NCI-H510A treated with DMSO at 0.1 percent for 48 hours (cell line): ENCODE measurements at regions not wholly inside any gene's neighbourhood (a gene's known extent, or its start where the extent isn't known, plus 50 kb on each side); places are given as distances from the start of the nearest gene placed in this dataset.

Experiments
- DNase-seq: peaks from one replicate; lab custom pipeline; 2025; lab: John Stamatoyannopoulos, UW

GRCh38 chr5:2266641-2267240 lies 384.0 kb upstream of the IRX4 start:
- DNase-seq: no peak

DNA sequence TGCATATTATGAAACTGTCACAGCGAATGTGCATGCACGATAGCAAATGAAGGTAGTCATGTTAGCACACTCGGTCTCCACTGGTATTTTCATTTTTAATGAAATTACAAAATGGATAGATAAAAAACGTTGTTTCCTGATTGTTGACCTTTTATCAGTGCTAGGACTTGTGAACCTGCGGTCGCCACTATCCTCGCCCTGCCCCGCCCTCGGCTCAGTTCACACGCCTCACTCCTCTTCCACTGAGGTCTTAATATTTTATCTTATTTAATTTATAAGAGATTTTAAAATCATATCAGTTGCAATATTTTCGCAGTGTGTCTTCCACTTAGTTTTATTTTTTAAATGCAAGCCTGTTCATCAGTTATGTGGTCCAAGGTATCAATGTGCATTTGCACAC lies 382.6 kb upstream of the IRX4 start:
- DNase-seq: no peak

DNA sequence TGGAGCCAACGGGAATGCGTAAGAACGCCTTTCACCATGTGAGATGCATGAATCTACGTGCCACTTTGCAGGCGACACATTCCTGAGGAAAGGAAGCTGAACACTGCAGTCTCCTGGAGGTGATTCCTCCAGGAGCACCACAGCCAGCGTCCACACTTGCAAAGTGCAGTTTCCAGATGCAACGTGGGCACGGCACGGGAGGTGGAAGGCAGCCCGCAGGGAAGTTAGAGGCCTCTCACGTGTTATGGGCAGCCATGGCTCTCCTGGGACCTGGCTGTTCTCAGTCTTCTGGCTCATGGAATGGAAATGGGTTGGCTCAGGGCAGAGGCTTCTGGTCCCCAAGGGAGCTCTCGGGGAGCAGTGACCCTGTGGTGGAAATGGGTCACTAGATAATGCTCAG lies 381.0 kb upstream of the IRX4 start:
- DNase-seq: no peak

- no peak for DNase-seq
Measured at GRCh38 chr5:2262620-2263019, 379.9 kb upstream of the IRX4 start.

DNA sequence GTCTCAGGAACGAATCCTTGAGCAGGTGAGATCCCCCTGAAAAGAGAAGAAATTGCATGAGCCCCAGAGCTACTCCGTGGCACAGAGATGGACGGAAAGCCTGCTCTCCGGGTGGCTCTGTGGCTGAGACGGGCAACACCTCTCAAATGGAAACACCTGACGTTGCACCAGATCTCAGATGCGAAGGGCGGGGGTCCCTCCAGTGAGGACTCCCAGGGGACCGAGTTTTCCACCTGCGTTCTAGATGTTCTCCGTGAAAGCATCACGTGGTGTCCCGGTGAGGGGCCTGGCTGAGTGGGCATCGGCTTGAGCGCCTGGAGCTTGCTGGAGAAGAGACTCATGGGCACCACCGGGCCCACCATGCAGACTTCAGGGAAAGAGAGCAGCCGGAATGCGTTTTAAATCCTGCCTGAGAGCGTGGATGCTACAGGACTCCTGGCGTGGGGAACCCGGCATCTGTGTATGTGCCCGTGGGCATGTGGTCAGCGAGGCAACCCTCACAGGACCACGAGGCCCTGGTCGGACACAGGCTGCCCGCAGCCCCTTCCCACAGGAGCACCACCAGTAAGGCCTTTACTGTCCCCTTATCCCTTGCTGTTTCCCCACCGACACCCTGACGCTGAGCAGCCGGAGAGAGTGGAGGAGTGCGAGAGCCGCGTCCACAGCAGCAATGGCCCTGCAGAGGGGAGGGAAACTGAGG lies 378.4 kb upstream of the IRX4 start:
- no peak for DNase-seq

DNA sequence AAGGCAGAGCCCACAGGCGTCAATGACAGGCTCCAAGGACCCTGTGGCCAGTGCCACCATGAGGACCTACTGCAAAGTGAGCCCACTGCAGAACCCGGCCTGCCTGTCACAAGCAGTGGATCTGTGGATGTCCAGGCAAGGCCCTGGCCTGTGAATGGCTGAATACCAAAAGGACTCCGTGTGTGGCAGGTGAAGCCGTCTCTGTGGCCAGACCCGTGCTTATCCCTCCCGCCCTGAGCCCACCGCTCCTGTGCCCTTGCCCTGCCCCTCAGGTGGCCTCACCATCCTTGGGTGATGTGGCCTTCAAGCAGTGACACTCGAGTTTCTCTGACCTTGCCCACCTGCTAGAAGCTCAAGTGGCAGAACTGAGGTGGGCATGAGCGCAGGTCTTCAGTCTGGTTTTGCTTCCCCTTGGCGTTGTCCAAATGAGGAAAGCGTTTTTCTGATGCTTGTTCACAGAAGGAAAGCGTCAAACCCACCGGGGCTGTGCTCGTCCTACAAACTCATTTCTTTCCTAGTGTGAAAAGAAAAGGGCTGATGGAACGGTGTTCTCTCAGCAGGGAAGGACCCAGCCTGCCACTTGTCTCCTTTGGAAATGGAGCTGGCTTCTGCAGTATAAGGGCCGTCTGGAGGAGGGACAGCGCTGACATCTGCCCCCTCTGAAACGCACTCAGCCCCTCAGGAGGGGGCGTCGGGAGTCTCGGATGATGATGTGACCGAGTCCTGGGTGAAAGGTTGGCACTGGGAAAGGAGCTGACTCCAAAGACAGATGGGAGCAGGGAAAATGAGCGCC lies 377.7 kb upstream of the IRX4 start:
- no peak for DNase-seq

DNA sequence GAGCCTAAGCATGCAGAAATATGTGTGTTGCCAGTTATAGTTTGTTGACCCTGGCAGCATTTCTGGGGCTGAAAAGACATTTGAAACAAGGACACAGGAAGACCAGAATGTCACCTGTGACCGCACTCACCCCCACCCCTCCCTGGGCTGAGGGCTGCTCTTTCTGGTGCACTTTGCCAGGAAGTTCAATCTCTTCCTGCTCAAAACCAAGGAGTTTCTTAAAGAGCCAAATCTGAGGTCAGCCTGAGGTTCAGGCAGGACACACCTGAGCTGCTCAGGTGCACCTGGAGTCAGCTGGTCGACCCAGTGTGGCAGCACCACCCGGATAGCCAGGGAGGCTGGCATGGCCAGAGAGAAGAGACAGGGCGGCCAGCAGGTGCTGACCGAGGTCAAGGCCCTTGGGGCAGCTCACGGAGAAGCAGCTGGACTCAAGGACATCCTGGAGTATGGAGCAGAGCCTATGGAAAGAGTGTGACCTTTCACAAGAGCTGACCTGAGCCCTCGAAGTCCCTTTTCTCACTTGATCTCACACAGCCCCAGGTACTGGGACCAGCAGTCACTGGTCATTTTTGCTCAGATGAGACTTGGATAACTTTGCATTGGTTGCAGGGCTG lies 376.9 kb upstream of the IRX4 start:
- no peak for DNase-seq

GRCh38 chr5:2258861-2259260 lies 376.1 kb upstream of the IRX4 start:
- no peak for DNase-seq

GRCh38 chr5:2257326-2258244 lies 374.9 kb upstream of the IRX4 start:
- DNase-seq: no peak

DNA sequence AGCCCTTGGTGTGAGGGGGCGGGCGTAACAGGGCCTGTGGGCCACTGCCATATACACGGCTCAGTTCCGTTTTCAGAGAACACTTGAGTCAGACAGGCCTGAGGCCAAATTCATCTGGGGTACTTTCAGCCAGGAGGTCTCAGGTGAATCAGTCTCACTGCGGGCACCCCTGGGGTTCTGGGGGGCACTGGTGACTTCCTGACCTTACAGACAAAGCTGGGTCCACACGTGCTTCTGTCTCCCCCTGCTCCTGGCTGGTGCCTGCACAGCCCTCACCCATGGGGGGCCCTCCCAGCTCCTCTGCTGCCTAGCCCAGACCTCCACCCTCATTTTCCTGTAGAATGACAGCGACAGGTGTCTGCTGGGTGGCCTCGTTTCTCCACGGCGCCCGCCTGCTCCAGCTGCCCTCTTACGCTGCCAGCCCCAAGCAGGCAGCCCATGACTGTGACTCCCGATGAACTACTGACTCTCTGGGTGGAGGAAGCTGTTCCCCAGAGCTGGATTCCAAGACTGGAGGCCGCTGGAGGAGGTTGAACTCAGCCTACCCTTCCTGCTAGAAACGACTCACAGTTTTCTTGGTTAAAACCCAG lies 374.1 kb upstream of the IRX4 start:
- DNase-seq: no peak

DNA sequence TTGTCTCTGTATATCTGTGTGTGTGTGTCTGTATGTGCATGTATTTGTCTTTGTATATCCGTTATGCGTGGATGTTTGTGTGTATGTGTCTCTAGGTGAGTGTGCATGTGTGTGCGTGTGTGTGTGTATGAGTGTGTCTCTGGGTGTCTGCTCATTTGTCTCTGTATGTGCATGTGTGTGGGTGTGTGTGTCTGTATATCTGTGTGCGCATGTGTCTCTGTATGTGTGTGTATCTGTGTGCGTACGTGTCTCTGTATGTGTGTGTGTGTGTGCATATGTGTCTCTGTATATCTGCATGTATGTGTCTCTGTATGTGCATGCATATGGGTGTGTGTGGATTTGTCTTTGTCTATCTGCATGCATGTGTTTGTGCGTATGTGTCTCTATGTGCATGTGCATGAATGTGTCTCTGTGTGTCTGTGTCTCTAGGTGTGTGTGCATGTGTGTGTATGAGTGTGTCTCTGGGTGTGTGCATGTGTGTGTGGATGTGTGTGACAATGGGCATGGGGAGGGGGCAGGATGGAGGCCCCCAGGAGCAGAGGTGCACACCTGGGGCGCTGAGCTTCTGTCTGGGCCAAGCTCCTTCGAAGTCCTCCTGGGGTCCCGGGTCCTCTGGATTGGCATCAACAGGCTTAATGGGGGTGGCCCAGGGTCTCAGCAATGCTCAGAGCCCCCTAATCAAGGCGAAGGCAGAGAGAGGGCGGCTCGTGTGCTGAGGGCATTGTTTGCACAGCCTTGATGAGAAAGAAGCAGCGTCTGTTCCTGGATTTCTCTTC lies 373.4 kb upstream of the IRX4 start:
- DNase-seq: no peak

DNA sequence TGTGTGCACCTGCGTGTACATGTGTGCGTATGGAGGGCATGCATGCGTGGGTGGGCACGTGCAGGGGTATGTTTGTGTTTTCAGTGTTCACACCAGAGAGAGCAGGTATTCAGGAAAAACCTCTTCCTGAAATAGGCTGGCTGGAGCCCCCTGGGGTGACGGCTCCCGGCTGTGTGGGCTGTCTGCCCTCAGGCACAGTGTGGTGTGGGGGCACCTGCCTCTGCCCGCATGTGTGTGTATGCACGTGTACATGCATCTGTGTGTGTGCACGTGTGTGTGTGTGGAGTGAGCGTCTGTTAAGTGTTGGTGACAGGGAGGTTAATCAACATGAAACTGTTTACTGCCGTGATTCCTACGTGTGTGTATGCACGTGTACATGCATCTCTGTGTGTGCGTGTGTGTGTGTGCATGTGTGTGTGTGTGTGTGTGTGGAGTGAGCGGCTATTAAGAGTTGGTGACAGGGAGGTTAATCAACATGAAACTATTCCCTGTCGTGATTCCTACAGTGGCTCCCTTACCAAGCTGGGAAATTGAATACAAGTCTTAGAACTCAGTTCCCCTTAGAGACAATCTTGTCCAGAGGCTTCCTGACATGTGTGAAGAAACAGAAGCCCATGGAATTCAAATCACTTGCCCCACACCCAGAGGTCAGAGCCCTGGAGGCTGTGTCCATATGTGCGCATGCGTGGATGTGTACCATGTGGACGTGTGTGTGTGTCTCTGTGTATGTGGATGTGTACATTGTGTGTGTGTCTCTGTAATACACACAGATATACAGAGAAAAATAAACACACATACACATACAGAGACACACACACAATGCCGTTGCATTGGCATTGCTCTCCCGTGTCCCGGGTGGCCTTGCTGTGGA lies 372.4 kb upstream of the IRX4 start:
- no peak for DNase-seq

DNA sequence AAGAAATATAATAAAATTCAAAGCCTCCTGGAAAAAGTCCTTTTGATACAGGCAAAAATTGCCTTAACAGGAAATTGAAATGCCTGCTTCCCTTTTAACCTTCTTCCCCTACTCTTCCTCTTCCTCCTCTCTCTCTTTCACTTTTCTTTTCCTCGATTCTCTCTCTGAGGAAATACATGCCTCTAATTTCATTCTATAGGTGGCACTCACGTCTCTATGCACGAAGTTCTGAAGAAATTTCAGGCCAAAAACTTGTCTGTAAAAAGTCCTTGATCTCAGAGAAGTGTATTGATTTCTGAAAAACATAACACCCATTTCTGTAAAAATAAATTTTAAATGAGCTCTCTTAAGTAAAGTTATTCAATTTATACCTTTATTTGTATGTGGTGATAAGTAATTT lies 371.7 kb upstream of the IRX4 start:
- no peak for DNase-seq

DNA sequence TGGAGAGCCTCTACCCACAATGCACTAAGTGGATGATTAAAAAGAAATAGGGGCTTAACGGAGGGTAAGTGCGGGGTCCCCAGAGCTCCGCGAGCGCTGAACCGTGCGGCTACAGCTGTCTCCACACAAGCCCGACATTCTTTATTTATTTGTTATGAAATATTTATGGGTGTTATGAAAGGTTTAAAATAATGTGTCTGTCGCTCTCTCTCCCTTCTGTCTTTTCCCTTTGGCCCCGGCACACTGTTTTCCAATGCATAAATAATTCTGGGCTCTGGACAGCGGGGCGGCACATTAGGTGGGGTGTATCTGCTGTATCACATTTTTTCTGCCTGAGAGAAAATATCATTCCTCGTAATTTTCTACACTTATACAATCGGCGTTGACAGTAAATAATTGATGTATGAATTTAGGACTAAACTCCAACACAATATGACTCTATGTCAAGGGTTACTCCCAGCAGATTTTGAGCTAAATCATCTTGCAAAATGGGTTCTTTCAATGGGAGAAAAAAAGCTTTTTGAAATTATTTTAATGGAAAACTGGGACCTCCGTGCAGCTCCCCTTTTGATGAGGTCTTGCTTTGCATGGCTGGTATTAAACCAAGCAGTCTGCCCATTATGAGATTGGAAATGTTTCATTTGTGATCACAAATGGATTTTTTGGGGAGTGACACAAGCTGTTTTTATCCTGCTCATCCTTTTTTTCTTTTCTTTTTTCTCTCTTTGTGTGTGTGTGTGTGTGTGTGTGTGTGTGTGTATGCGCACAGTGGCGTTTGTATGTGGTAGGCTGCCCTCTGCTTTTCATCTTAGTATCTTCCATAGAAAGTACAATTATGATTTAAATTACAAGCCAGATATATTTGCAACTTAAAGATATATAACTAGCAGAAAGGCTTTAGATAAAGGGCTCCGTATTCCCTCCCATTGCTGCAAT lies 370.6 kb upstream of the IRX4 start:
- DNase-seq: no peak

GRCh38 chr5:2251751-2252150 lies 369.0 kb upstream of the IRX4 start:
- no peak for DNase-seq

- DNase-seq: no peak
Measured at GRCh38 chr5:2251298-2251697, 368.6 kb upstream of the IRX4 start.

GRCh38 chr5:2250365-2250950 lies 367.7 kb upstream of the IRX4 start:
- no peak for DNase-seq

GRCh38 chr5:2249442-2249841 lies 366.7 kb upstream of the IRX4 start:
- DNase-seq: no peak
